GM23248 (cell line): ENCODE measurements at regions not wholly inside any gene's neighbourhood (a gene's known extent, or its start where the extent isn't known, plus 50 kb on each side); places are given as distances from the start of the nearest gene placed in this dataset.
"Not testable (repeated sequence)": the region's sequence is repeated elsewhere in the genome, so short reads cannot be mapped to it uniquely, and the experiment has no call there.

Experiments
- DNase-seq: peaks from one replicate; pipeline ENCODE4 v3.0.0-alpha.2; 2015
- H2AFZ ChIP-seq: fragments of 200-600 bp; sonication (generic); 2 replicates; pipeline ENCODE4 v1.6.1; 2016; ENCODE audit warnings: antibody characterized with exemption
- H3F3A ChIP-seq: fragments of 200-600 bp; sonication (generic); 2 replicates; pipeline ENCODE4 v1.6.1; 2016; ENCODE audit warnings: mild to moderate bottlenecking, antibody characterized with exemption, mixed run types; ENCODE audit not compliant: insufficient read depth
- H3K27ac ChIP-seq: fragments of 200-600 bp; sonication (generic); 2 replicates; pipeline ENCODE4 v1.5.1; 2016; ENCODE audit warnings: mild to moderate bottlenecking
- H3K27me3 ChIP-seq: fragments of 200-600 bp; sonication (generic); replicated peaks from 2 replicates; pipeline ENCODE4 v1.6.1; 2016; ENCODE audit warnings: mild to moderate bottlenecking; ENCODE audit not compliant: insufficient read depth
- H3K36me3 ChIP-seq: fragments of 200-600 bp; sonication (generic); 2 replicates; pipeline ENCODE4 v1.6.1; 2016; ENCODE audit warnings: low read depth, mild to moderate bottlenecking
- H3K4me1 ChIP-seq: fragments of 200-600 bp; sonication (generic); 2 replicates; pipeline ENCODE4 v1.6.1; 2016; ENCODE audit warnings: mild to moderate bottlenecking; ENCODE audit not compliant: insufficient read depth
- H3K4me2 ChIP-seq: fragments of 200-600 bp; sonication (generic); one replicate; pipeline ENCODE4 v1.6.1; 2016; ENCODE audit warnings: mild to moderate bottlenecking; ENCODE audit not compliant: unreplicated experiment
- H3K4me3 ChIP-seq: fragments of 200-600 bp; sonication (generic); 2 replicates; pipeline ENCODE4 v1.5.1; 2016; ENCODE audit warnings: mild to moderate bottlenecking
- H3K79me2 ChIP-seq: fragments of 200-600 bp; sonication (generic); 2 replicates; pipeline ENCODE4 v1.6.1; 2016; ENCODE audit warnings: mild to moderate bottlenecking; ENCODE audit not compliant: insufficient read depth
- H3K9ac ChIP-seq: fragments of 200-600 bp; sonication (generic); 2 replicates; pipeline ENCODE4 v1.6.1; 2016; ENCODE audit warnings: mild to moderate bottlenecking
- H3K9me2 ChIP-seq: fragments of 200-600 bp; sonication (generic); 2 replicates; pipeline ENCODE4 v1.6.1; 2016; ENCODE audit warnings: mixed run types, mild to moderate bottlenecking, moderate library complexity; ENCODE audit not compliant: insufficient read depth
- H3K9me3 ChIP-seq: fragments of 200-600 bp; sonication (generic); one replicate; pipeline ENCODE4 v1.6.1; 2017; ENCODE audit warnings: low read depth
- H4K20me1 ChIP-seq: fragments of 200-600 bp; sonication (generic); 2 replicates; pipeline ENCODE4 v1.6.0; 2016; ENCODE audit not compliant: insufficient read depth
- EZH2 ChIP-seq: fragments of 200-600 bp; sonication (generic); IDR thresholded peaks from 2 replicates; pipeline ENCODE4 v1.6.1; 2018; ENCODE audit warnings: antibody characterized with exemption, mild to moderate bottlenecking; ENCODE audit not compliant: insufficient read depth, poor library complexity, severe bottlenecking
- EZH2phosphoT487 ChIP-seq: fragments of 200-600 bp; sonication (generic); IDR thresholded peaks from 2 replicates; pipeline ENCODE4 v1.6.1; 2018; ENCODE audit warnings: antibody characterized with exemption, moderate library complexity, mild to moderate bottlenecking, low read depth; ENCODE audit not compliant: insufficient read depth
- WGBS, 2 experiments: methylation state at CpG; one replicate each; pipeline ENCODE4 v1.1.6; 2015 to 2017; ENCODE audit warnings: low lambda C conversion rate in 2 of 2, low coverage in 1 of 2; ENCODE audit errors: missing lambda C conversion rate in 2 of 2; 5-methylcytosine and 5-hydroxymethylcytosine counted together
- in situ Hi-C: fragments of 300-500 bp; cut with MboI; formaldehyde crosslinking; loops from 2 replicates; pipeline ENCODE4 v1.15.0; 2020

DNA sequence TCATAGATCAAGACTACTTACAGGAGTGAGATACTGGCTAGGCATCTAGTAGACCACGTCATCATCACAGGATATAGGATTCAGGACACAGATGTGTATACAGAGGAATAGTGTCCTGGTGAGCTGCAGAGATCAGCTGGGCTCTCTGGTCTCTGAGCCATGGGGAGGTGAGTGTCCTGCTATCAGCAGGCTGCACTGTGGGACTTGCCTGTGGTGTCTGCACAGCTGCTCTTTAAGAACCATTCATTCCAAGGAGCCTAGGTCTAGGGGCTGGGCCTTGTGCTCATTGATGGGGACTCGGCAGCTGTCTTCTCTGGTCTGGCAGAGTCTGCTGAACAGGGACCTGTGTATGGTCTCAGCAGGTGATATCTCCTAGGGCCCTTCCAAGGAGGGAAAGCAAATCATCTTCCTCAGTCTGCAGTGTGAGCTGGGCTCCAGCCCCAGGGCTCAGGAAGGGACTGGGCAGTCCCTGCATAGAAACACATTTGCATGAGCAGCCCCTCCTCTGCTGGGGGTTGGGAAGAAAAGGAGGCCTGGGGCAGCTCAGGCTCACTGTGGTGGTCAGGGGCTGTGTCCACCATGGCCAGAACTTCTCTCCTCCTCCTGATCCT lies 66.1 kb upstream of the VPREB1 start:
- Histone ChIP-seq H3K4me1 (no peaks in the 10 kb centered on the region), H3F3A (no peaks in the 10 kb centered on the region), H3K36me3 (no peaks in the 10 kb centered on the region), H3K79me2 (no peaks in the 10 kb centered on the region), H4K20me1 (no peaks in the 10 kb centered on the region), H3K9me2 (no peaks in the 10 kb centered on the region), H3K27ac (no peak overlapping the region), H2AFZ (no peak overlapping the region), H3K4me3 (no peak overlapping the region), H3K27me3 (peaks cover 46% of the 10 kb centered on the region), H3K9me3 (no peaks in the 10 kb centered on the region), H3K4me2 (no peak overlapping the region), H3K9ac (no peak overlapping the region)
- no peak for DNase-seq
- TF ChIP-seq EZH2phosphoT487 (no peak), EZH2 (no peak)
- WGBS, 2 experiments: 33 to 52% methylated on average over 2 of the region's 2 CpGs
- in situ Hi-C loops: no loop called here

- Histone ChIP-seq H2AFZ (no peak overlapping the region), H3K27me3 (peaks cover 37% of the 10 kb centered on the region), H3K4me3 (no peak overlapping the region), H3K9ac (no peak overlapping the region), H3K27ac (no peak overlapping the region), H3K9me2 (no peaks in the 10 kb centered on the region), H3K36me3 (no peaks in the 10 kb centered on the region), H3F3A (no peaks in the 10 kb centered on the region), H3K4me1 (no peaks in the 10 kb centered on the region), H3K79me2 (no peaks in the 10 kb centered on the region), H4K20me1 (no peaks in the 10 kb centered on the region), H3K4me2 (no peak overlapping the region), H3K9me3 (no peaks in the 10 kb centered on the region)
- in situ Hi-C loops: no loop called here
- TF ChIP-seq EZH2: no peak
- TF ChIP-seq EZH2phosphoT487: no peak
- WGBS, 2 experiments: 29 to 30% methylated on average over 4 of the region's 4 CpGs
- DNase-seq: no peak
Measured at GRCh38 chr22:22176929-22177616, 67.5 kb upstream of the VPREB1 start.

DNA sequence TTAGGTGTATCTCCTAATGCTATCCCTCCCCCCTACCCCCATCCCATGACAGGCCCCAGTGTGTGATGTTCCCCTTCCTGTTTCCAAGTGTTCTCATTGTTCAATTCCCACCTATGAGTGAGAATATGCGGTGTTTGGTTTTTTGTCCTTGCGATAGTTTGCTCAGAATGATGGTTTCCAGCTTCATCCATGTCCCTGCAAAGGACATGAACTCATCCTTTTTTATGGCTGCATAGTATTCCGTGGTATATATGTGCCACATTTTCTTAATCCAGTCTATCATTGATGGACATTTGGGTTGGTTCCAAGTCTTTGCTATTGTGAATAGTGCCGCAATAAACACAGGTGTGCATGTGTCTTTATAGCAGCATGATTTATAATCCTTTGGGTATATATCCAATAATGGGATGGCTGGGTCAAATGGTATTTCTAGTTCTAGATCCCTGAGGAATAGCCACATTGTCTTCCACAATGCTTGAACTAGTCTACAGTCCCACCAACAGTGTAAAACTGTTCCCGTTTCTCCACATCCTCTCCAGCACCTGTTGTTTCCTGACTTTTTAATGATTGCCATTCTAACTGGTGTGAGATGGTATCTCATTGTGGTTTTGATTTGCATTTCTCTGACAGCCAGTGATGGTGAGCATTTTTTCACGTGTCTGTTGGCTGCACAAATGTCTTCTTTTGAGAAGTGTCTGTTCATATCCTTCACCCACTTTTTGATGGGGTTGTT lies 71.5 kb upstream of the VPREB1 start:
- H3F3A ChIP-seq, in situ Hi-C loops: not testable (repeated sequence)

GRCh38 chr22:22171357-22172218 lies 73.0 kb upstream of the VPREB1 start:
- no peaks in the 10 kb centered on the region for H3K79me2 ChIP-seq
- H3K9me2 ChIP-seq: no peaks in the 10 kb centered on the region
- H3K4me2 ChIP-seq: no peak overlapping the region
- H4K20me1 ChIP-seq: no peaks in the 10 kb centered on the region
- H3K4me1 ChIP-seq: no peaks in the 10 kb centered on the region
- TF ChIP-seq EZH2 (no peak), EZH2phosphoT487 (no peak)
- DNase-seq: peak; percentile 21
- 26 to 32% methylated on average over 6 of the region's 6 CpGs for WGBS, 2 experiments
- H3F3A ChIP-seq: no peaks in the 10 kb centered on the region
- H2AFZ ChIP-seq: no peak overlapping the region
- in situ Hi-C loops: no loop called here
- no peaks in the 10 kb centered on the region for H3K9me3 ChIP-seq
- H3K4me3 ChIP-seq: no peak overlapping the region
- H3K9ac ChIP-seq: no peak overlapping the region
- no peaks in the 10 kb centered on the region for H3K36me3 ChIP-seq
- peaks cover 7% of the 10 kb centered on the region; the same call in 1 of the 2 replicates for H3K27me3 ChIP-seq
- H3K27ac ChIP-seq: no peak overlapping the region

More for the DNA sequence above, 71.5 kb upstream of the VPREB1 start:
- H4K20me1 ChIP-seq, H3K27ac ChIP-seq, H3K4me3 ChIP-seq, H2AFZ ChIP-seq, H3K9me3 ChIP-seq, H3K4me1 ChIP-seq, H3K4me2 ChIP-seq, H3K79me2 ChIP-seq, DNase-seq, H3K36me3 ChIP-seq, H3K9ac ChIP-seq, H3K9me2 ChIP-seq: not testable (repeated sequence)
- peaks cover 11% of the 10 kb centered on the region; the same call in 1 of the 2 replicates for H3K27me3 ChIP-seq
- 39% methylated on average over 6 of the region's 6 CpGs for WGBS, 2 experiments
